ENCODE measurements at regions not wholly inside any gene's neighbourhood (a gene's known extent, or its start where the extent isn't known, plus 50 kb on each side); places are given as distances from the start of the nearest gene placed in this dataset.

DNA sequence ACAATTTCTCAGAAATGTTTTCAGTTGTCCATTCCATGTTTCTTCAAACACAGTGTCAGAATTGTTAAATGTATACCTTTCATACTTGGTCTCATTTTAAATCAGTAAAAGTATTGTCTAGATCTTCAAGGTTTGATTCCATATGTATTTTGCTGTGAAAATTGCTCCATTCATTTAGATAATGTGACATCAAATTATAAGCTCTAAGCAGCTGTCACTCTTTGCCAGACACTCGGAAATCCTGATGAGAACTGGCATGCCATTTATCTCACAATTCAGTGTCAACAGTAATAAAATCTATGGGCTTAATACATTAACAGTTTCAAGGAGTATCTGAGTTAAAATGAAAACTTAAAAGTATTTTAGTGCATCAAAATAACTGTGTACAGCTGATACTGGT lies 1025.3 kb upstream of the EPHA6 start:
- TF ChIP-seq, protein P1, sequence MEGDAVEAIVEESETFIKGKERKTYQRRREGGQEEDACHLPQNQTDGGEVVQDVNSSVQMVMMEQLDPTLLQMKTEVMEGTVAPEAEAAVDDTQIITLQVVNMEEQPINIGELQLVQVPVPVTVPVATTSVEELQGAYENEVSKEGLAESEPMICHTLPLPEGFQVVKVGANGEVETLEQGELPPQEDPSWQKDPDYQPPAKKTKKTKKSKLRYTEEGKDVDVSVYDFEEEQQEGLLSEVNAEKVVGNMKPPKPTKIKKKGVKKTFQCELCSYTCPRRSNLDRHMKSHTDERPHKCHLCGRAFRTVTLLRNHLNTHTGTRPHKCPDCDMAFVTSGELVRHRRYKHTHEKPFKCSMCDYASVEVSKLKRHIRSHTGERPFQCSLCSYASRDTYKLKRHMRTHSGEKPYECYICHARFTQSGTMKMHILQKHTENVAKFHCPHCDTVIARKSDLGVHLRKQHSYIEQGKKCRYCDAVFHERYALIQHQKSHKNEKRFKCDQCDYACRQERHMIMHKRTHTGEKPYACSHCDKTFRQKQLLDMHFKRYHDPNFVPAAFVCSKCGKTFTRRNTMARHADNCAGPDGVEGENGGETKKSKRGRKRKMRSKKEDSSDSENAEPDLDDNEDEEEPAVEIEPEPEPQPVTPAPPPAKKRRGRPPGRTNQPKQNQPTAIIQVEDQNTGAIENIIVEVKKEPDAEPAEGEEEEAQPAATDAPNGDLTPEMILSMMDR (IDR thresholded peaks at IDR 0.05; ENCODE audit: borderline replicate concordance, extremely low read depth, low read length, poor library complexity, severe bottlenecking): no peak
- TF ChIP-seq EZH2 (IDR thresholded peaks at IDR 0.05; ENCODE audit: borderline replicate concordance, low read depth, low read length, severe bottlenecking): no peak

All from DND-41 (cell line).